ENCODE measurements at regions not wholly inside any gene's neighbourhood (a gene's known extent, or its start where the extent isn't known, plus 50 kb on each side); places are given as distances from the start of the nearest gene placed in this dataset.

- no peaks in the 10 kb centered on the region for H3K9me3 ChIP-seq (replicated peaks; ENCODE audit: control insufficient read depth, insufficient read depth, low read depth, low read length)
- H3K4me2 ChIP-seq (ENCODE audit: insufficient read depth, low read length) = no peak overlapping the region
- peaks cover 0 to 58% of the 10 kb centered on the region in 2 experiments; a peak in 2 of 5 replicates for H3K27me3 ChIP-seq (ENCODE audit: control insufficient read depth in 2 of 2, insufficient read depth in 2 of 2, low read length in 2 of 2)
- no peak for FAIRE-seq
- H3K36me3 ChIP-seq (ENCODE audit: control insufficient read depth, insufficient read depth, low read length) = no peaks in the 10 kb centered on the region
- peaks cover 4% of the 10 kb centered on the region; the same call in 1 of the 2 replicates for H4K20me1 ChIP-seq (replicated peaks; ENCODE audit: control insufficient read depth, insufficient read depth, low read length)
- POLR2A ChIA-PET = no interaction called here
- H3K4me1 ChIP-seq (replicated peaks in 1 of 2; ENCODE audit: control insufficient read depth in 2 of 2, insufficient read depth in 2 of 2, low read length in 2 of 2) = no peaks in the 10 kb centered on the region; a peak in 1 of 5 replicates
- H3K27ac ChIP-seq (ENCODE audit: extremely low read depth, low read depth, low read length) = no peak overlapping the region
- in situ Hi-C loops (cut with MboI) = no loop called here
- CTCF ChIA-PET (ENCODE audit: low intra/inter-chr PET ratio) = no interaction called here
- no peaks in the 10 kb centered on the region for H3K79me2 ChIP-seq (ENCODE audit: control insufficient read depth, insufficient read depth, low read length)
- no peak for ATAC-seq
- no TSS peak for BruUV-seq (replicated peaks)
- no peak overlapping the region for H2AFZ ChIP-seq (ENCODE audit: low read depth, low read length)
- no peak overlapping the region for H3K4me3 ChIP-seq
- no peaks in the 10 kb centered on the region for H3K9me1 ChIP-seq (ENCODE audit: control insufficient read depth, insufficient read depth, low read length)
- intact Hi-C loops (cut with micrococcal nuclease) = no loop called here
- DNase-seq (ENCODE audit: extremely low read depth in 1 of 4, low spot score in 3 of 4) = no peak
- WGBS (ENCODE audit: insufficient coverage, low coverage, missing lambda C conversion rate) = 1% methylated on average over 27 of the region's 35 CpGs
- TF ChIP-seq HNRNPL (IDR thresholded peaks at IDR 0.05; ENCODE audit: low read depth, low read length) = no peak
- no peak for TF ChIP-seq CEBPZ (IDR thresholded peaks at IDR 0.05; ENCODE audit: borderline replicate concordance, low read depth, low read length)
- TF ChIP-seq, protein P1, sequence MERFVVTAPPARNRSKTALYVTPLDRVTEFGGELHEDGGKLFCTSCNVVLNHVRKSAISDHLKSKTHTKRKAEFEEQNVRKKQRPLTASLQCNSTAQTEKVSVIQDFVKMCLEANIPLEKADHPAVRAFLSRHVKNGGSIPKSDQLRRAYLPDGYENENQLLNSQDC (CRISPR knock-in tag; IDR thresholded peaks at IDR 0.05) = no peak
- TF ChIP-seq ZNF232 (CRISPR knock-in tag; IDR thresholded peaks at IDR 0.05) = no peak
- TF ChIP-seq MAFK (IDR thresholded peaks at IDR 0.05; ENCODE audit: low read length) = no peak
- no peak overlapping the region for H3K9ac ChIP-seq (ENCODE audit: insufficient read depth in 1 of 2, low read depth in 2 of 2, low read length in 2 of 2)
Measured at GRCh38 chr9:135260221-135261180, 173.0 kb downstream of the OLFM1 start.

Measured in K562 (cell line).